Neural cell (in vitro differentiated cells): ENCODE measurements at regions not wholly inside any gene's neighbourhood (a gene's known extent, or its start where the extent isn't known, plus 50 kb on each side); places are given as distances from the start of the nearest gene placed in this dataset.

Experiments used
- H2AFZ ChIP-seq: fragments of 200-600, 300-800 bp; sonication (generic), shearing (Covaris generic); 2 replicates; pipeline ENCODE4 v1.6.0; 2014; ENCODE audit warnings: low read depth, mild to moderate bottlenecking, antibody characterized with exemption, low read length, moderate library complexity
- H3F3A ChIP-seq: fragments of 200-600 bp; shearing (Covaris generic); 2 replicates; pipeline ENCODE4 v1.6.1; 2016; ENCODE audit warnings: mild to moderate bottlenecking, moderate library complexity, mixed read lengths, antibody characterized with exemption, low read length; ENCODE audit not compliant: insufficient read depth, poor library complexity, severe bottlenecking
- H3K27ac ChIP-seq: fragments of 200-600, 300-800 bp; sonication (generic), shearing (Covaris generic); 2 replicates; pipeline ENCODE4 v1.5.1; 2014; ENCODE audit warnings: mild to moderate bottlenecking, low read length, moderate library complexity
- H3K27me3 ChIP-seq: fragments of 300-800, 200-600 bp; sonication (generic), shearing (Covaris generic); 2 replicates; pipeline ENCODE4 v1.6.0; 2014; ENCODE audit warnings: mild to moderate bottlenecking, low read depth, low read length, moderate library complexity; ENCODE audit not compliant: insufficient read depth
- H3K36me3 ChIP-seq: fragments of 300-800, 200-600 bp; sonication (generic), shearing (Covaris generic); 2 replicates; pipeline ENCODE4 v1.5.1; 2014; ENCODE audit warnings: mild to moderate bottlenecking, antibody characterized with exemption, low read length, moderate library complexity; ENCODE audit not compliant: insufficient read depth
- H3K4me2 ChIP-seq: fragments of 300-800, 200-600 bp; sonication (generic), shearing (Covaris generic); 2 replicates; pipeline ENCODE4 v1.6.0; 2014; ENCODE audit warnings: mild to moderate bottlenecking, low read length
- H3K4me3 ChIP-seq: fragments of 300-800, 200-600 bp; sonication (generic), shearing (Covaris generic); 2 replicates; pipeline ENCODE4 v1.5.1; 2014; ENCODE audit warnings: mild to moderate bottlenecking, low read length, moderate library complexity
- H3K79me2 ChIP-seq: fragments of 200-600 bp; shearing (Covaris generic); replicated peaks from 2 replicates; pipeline ENCODE4 v1.6.0; 2014; ENCODE audit warnings: mild to moderate bottlenecking, low read length, moderate library complexity; ENCODE audit not compliant: insufficient read depth
- H3K9ac ChIP-seq: fragments of 300-800, 200-600 bp; sonication (generic), shearing (Covaris generic); 2 replicates; pipeline ENCODE4 v1.6.1; 2016; ENCODE audit warnings: mild to moderate bottlenecking, low read length, mixed read lengths
- H3K9me2 ChIP-seq: fragments of 200-600 bp; shearing (Covaris generic); 2 replicates; pipeline ENCODE4 v1.6.1; 2016; ENCODE audit warnings: mild to moderate bottlenecking, low read length, mixed read lengths; ENCODE audit not compliant: insufficient read depth
- H3K9me3 ChIP-seq: fragments of 200-600, 300-800 bp; sonication (generic), shearing (Covaris generic); 2 replicates; pipeline ENCODE4 v1.6.1; 2016; ENCODE audit warnings: mild to moderate bottlenecking, mixed run types, low read length, moderate library complexity, mixed read lengths
- H4K20me1 ChIP-seq: fragments of 200-600 bp; shearing (Covaris generic); 2 replicates; pipeline ENCODE4 v1.6.1; 2016; ENCODE audit warnings: mild to moderate bottlenecking, mixed run types; ENCODE audit not compliant: insufficient read depth
- EP300 ChIP-seq: fragments of 450-650 bp; conservative IDR thresholded peaks from 2 replicates; pipeline ENCODE4 v1.6.1; 2014; ENCODE audit warnings: antibody characterized with exemption, mild to moderate bottlenecking, moderate library complexity; ENCODE audit not compliant: poor library complexity, severe bottlenecking
- EZH2 ChIP-seq: fragments of 200-600, 300-800 bp; shearing (Covaris generic), sonication (generic); IDR thresholded peaks from 2 replicates; pipeline ENCODE4 v1.6.1; 2014; ENCODE audit warnings: antibody characterized with exemption, low read length, borderline replicate concordance, mild to moderate bottlenecking; ENCODE audit not compliant: insufficient read depth, poor library complexity, severe bottlenecking
- MXI1 ChIP-seq: fragments of 450-650 bp; conservative IDR thresholded peaks from 2 replicates; pipeline ENCODE4 v1.6.1; 2014; ENCODE audit warnings: antibody characterized with exemption, mild to moderate bottlenecking; ENCODE audit not compliant: poor library complexity, severe bottlenecking
- POLR2AphosphoS5 ChIP-seq: IDR thresholded peaks from 2 replicates; pipeline ENCODE4 v1.6.1; 2012
- RAD21 ChIP-seq: fragments of 450-650 bp; conservative IDR thresholded peaks from 2 replicates; pipeline ENCODE4 v1.6.1; 2014; ENCODE audit warnings: antibody characterized with exemption, mild to moderate bottlenecking, moderate library complexity
- SMC3 ChIP-seq: fragments of 450-650 bp; conservative IDR thresholded peaks from 2 replicates; pipeline ENCODE4 v1.6.1; 2014; ENCODE audit warnings: antibody characterized with exemption, mild to moderate bottlenecking, moderate library complexity; ENCODE audit not compliant: poor library complexity
- TAF1 ChIP-seq: IDR thresholded peaks from 2 replicates; pipeline ENCODE4 v1.6.1; 2012; ENCODE audit warnings: low read depth
- TF ChIP-seq, protein P1 (sequence below): IDR thresholded peaks from 2 replicates; pipeline ENCODE4 v1.6.1; 2012; ENCODE audit warnings: borderline replicate concordance
- TF ChIP-seq, protein P2 (sequence below): fragments of 450-650 bp; IDR thresholded peaks from 2 replicates; pipeline ENCODE4 v1.5.1; 2014; ENCODE audit warnings: antibody characterized with exemption, mild to moderate bottlenecking, moderate library complexity; ENCODE audit not compliant: poor library complexity, severe bottlenecking

- Histone ChIP-seq H2AFZ (no peak overlapping the region), H3K27ac (no peak overlapping the region), H3K4me2 (no peak overlapping the region), H3F3A (no peaks in the 10 kb centered on the region), H3K27me3 (no peaks in the 10 kb centered on the region), H3K9me3 (no peaks in the 10 kb centered on the region), H3K9me2 (no peaks in the 10 kb centered on the region), H3K36me3 (no peaks in the 10 kb centered on the region), H3K4me3 (no peak overlapping the region), H3K9ac (no peak overlapping the region), H3K79me2 (no peaks in the 10 kb centered on the region), H4K20me1 (no peaks in the 10 kb centered on the region)
- TF ChIP-seq TAF1: no peak
- TF ChIP-seq, protein P1, sequence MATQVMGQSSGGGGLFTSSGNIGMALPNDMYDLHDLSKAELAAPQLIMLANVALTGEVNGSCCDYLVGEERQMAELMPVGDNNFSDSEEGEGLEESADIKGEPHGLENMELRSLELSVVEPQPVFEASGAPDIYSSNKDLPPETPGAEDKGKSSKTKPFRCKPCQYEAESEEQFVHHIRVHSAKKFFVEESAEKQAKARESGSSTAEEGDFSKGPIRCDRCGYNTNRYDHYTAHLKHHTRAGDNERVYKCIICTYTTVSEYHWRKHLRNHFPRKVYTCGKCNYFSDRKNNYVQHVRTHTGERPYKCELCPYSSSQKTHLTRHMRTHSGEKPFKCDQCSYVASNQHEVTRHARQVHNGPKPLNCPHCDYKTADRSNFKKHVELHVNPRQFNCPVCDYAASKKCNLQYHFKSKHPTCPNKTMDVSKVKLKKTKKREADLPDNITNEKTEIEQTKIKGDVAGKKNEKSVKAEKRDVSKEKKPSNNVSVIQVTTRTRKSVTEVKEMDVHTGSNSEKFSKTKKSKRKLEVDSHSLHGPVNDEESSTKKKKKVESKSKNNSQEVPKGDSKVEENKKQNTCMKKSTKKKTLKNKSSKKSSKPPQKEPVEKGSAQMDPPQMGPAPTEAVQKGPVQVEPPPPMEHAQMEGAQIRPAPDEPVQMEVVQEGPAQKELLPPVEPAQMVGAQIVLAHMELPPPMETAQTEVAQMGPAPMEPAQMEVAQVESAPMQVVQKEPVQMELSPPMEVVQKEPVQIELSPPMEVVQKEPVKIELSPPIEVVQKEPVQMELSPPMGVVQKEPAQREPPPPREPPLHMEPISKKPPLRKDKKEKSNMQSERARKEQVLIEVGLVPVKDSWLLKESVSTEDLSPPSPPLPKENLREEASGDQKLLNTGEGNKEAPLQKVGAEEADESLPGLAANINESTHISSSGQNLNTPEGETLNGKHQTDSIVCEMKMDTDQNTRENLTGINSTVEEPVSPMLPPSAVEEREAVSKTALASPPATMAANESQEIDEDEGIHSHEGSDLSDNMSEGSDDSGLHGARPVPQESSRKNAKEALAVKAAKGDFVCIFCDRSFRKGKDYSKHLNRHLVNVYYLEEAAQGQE: no peak
- no peak for TF ChIP-seq SMC3
- TF ChIP-seq POLR2AphosphoS5: no peak
- TF ChIP-seq, protein P2, sequence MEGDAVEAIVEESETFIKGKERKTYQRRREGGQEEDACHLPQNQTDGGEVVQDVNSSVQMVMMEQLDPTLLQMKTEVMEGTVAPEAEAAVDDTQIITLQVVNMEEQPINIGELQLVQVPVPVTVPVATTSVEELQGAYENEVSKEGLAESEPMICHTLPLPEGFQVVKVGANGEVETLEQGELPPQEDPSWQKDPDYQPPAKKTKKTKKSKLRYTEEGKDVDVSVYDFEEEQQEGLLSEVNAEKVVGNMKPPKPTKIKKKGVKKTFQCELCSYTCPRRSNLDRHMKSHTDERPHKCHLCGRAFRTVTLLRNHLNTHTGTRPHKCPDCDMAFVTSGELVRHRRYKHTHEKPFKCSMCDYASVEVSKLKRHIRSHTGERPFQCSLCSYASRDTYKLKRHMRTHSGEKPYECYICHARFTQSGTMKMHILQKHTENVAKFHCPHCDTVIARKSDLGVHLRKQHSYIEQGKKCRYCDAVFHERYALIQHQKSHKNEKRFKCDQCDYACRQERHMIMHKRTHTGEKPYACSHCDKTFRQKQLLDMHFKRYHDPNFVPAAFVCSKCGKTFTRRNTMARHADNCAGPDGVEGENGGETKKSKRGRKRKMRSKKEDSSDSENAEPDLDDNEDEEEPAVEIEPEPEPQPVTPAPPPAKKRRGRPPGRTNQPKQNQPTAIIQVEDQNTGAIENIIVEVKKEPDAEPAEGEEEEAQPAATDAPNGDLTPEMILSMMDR: no peak
- TF ChIP-seq MXI1: no peak
- TF ChIP-seq EZH2: no peak
- TF ChIP-seq EP300: no peak
- TF ChIP-seq RAD21: no peak
Observed at GRCh38 chr7:52352013-52352981, 683.1 kb upstream of the POM121L12 start.

DNA sequence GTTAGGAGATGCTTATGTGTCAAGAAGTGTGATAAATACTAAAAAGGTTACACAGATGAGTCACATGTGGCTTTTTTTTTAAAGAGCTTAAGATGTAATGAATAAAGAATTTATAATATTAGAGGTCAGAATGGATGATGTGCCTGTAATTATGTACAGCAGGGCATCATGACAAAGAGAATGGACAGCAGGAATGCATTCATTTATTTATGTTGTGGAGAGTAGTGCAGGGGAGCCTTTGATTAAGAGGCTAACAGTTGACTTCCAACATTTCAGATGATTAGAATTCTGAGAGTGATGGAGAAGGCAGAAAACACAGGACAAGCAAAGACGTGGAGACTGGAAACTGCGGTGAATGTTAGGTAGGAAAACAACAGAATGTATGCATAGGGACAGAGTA lies 691.4 kb upstream of the POM121L12 start:
- Histone ChIP-seq H3K9me3 (no peaks in the 10 kb centered on the region), H3K27ac (no peak overlapping the region)

More for the DNA sequence above, 691.4 kb upstream of the POM121L12 start:
- H3K4me2 ChIP-seq: no peak overlapping the region
- no peaks in the 10 kb centered on the region for H3K79me2 ChIP-seq
- H3K9me2 ChIP-seq: no peaks in the 10 kb centered on the region
- no peaks in the 10 kb centered on the region for H3K27me3 ChIP-seq
- H3K9ac ChIP-seq: no peak overlapping the region
- H3K36me3 ChIP-seq: no peaks in the 10 kb centered on the region
- H2AFZ ChIP-seq: no peak overlapping the region
- TF ChIP-seq EZH2: no peak
- TF ChIP-seq, protein P1: no peak
- TF ChIP-seq POLR2AphosphoS5: no peak
- TF ChIP-seq TAF1: no peak
- no peak for TF ChIP-seq MXI1
- TF ChIP-seq, protein P2: no peak
- no peak for TF ChIP-seq EP300
- TF ChIP-seq RAD21: no peak
- no peak overlapping the region for H3K4me3 ChIP-seq
- no peaks in the 10 kb centered on the region for H4K20me1 ChIP-seq
- H3F3A ChIP-seq: no peaks in the 10 kb centered on the region
